Osteoblast (primary cell): ENCODE measurements at regions not wholly inside any gene's neighbourhood (a gene's known extent, or its start where the extent isn't known, plus 50 kb on each side); places are given as distances from the start of the nearest gene placed in this dataset.

Experiments used
- DNase-seq: peaks from one replicate; pipeline ENCODE4 v3.0.0; 2011; ENCODE audit warnings: low spot score, mixed read lengths; ENCODE audit not compliant: insufficient read length; ENCODE audit errors: missing footprints
- H2AFZ ChIP-seq: 2 replicates; pipeline ENCODE4 v1.6.0; 2011; ENCODE audit warnings: mild to moderate bottlenecking, low read length
- H3K27ac ChIP-seq: 2 replicates; pipeline ENCODE4 v1.5.1; 2011; ENCODE audit warnings: mild to moderate bottlenecking, low read depth, low read length, moderate library complexity
- H3K27me3 ChIP-seq: 2 replicates; pipeline ENCODE4 v1.6.0; 2012; ENCODE audit warnings: mild to moderate bottlenecking, control low read depth, inconsistent platforms, low read length, moderate library complexity; ENCODE audit not compliant: insufficient read depth
- H3K36me3 ChIP-seq: 2 replicates; pipeline ENCODE4 v1.5.1; 2011; ENCODE audit warnings: mild to moderate bottlenecking, low read length, control low read depth, moderate library complexity; ENCODE audit not compliant: insufficient read depth
- H3K4me1 ChIP-seq: 2 replicates; pipeline ENCODE4 v1.5.1; 2011; ENCODE audit warnings: mild to moderate bottlenecking, low read length, control low read depth, moderate library complexity; ENCODE audit not compliant: insufficient read depth
- H3K4me2 ChIP-seq: 2 replicates; pipeline ENCODE4 v1.6.0; 2011; ENCODE audit warnings: mild to moderate bottlenecking, low read length; ENCODE audit not compliant: insufficient read depth
- H3K4me3 ChIP-seq: fragments of 200-600 bp; sonication (generic); 3 replicates; pipeline ENCODE4 v1.5.1; 2012; ENCODE audit warnings: mild to moderate bottlenecking, low read length, inconsistent platforms; ENCODE audit not compliant: insufficient read depth
- H3K79me2 ChIP-seq: 2 replicates; pipeline ENCODE4 v1.6.0; 2012; ENCODE audit warnings: mild to moderate bottlenecking, low read length, control low read depth, inconsistent platforms; ENCODE audit not compliant: insufficient read depth
- H3K9me3 ChIP-seq: 2 replicates; pipeline ENCODE4 v1.5.1; 2011; ENCODE audit warnings: low read depth, low read length, control low read depth
- H4K20me1 ChIP-seq: 2 replicates; pipeline ENCODE4 v1.6.0; 2012; ENCODE audit warnings: mild to moderate bottlenecking, low read length, control low read depth; ENCODE audit not compliant: insufficient read depth
- CTCF ChIP-seq: IDR thresholded peaks from 2 replicates; pipeline ENCODE4 v1.5.1; 2011; ENCODE audit warnings: mild to moderate bottlenecking, low read depth, low read length, moderate library complexity; ENCODE audit errors: extremely low read depth

- Histone ChIP-seq H3K27me3 (no peaks in the 10 kb centered on the region), H3K4me1 (no peaks in the 10 kb centered on the region), H4K20me1 (no peaks in the 10 kb centered on the region), H2AFZ (no peak overlapping the region), H3K9me3 (no peaks in the 10 kb centered on the region), H3K4me2 (no peak overlapping the region), H3K27ac (no peak overlapping the region), H3K36me3 (no peaks in the 10 kb centered on the region), H3K4me3 (no peak overlapping the region), H3K79me2 (no peaks in the 10 kb centered on the region)
- no peak for TF ChIP-seq CTCF
- DNase-seq, result no peak
Measured at GRCh38 chr14:105873870-105874512, 347.6 kb downstream of the TMEM121 start.

- DNase-seq, result no peak
- Histone ChIP-seq H3K36me3 (no peaks in the 10 kb centered on the region), H3K4me1 (no peaks in the 10 kb centered on the region), H3K79me2 (no peaks in the 10 kb centered on the region), H3K4me2 (no peak overlapping the region), H3K9me3 (no peaks in the 10 kb centered on the region), H3K27ac (no peak overlapping the region), H4K20me1 (no peaks in the 10 kb centered on the region), H3K4me3 (no peak overlapping the region), H2AFZ (no peak overlapping the region), H3K27me3 (no peaks in the 10 kb centered on the region)
- TF ChIP-seq CTCF, result no peak
Measured at GRCh38 chr14:105876158-105876557, 349.8 kb downstream of the TMEM121 start.

DNA sequence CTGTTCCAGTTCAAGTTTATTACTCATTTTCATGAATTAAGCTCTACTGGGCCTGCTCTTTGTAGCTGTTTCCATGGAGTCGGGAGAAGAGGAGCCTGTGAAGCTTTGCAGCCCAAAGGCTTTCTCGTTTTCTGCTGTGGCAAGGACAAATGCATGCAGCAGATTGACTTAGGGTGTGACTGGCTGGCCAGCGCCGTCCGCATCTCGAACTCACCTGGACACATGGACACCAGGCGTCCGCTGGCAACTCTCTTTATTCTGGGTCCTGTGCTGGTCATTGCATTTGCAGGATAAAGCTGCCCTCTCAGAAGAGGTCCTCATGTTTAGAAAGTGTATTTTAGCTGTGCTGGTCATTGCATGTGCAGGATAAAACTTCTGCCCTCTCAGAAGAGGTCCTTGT is 350.4 kb downstream of the TMEM121 start:
- H3K4me1 ChIP-seq, result no peaks in the 10 kb centered on the region
- H2AFZ ChIP-seq, result no peak overlapping the region
- TF ChIP-seq CTCF, result no peak
- DNase-seq, result no peak
- no peak overlapping the region for H3K4me2 ChIP-seq
- H4K20me1 ChIP-seq, result no peaks in the 10 kb centered on the region
- no peak overlapping the region for H3K4me3 ChIP-seq
- no peaks in the 10 kb centered on the region for H3K36me3 ChIP-seq
- H3K9me3 ChIP-seq, result no peaks in the 10 kb centered on the region
- no peaks in the 10 kb centered on the region for H3K79me2 ChIP-seq
- no peak overlapping the region for H3K27ac ChIP-seq
- no peaks in the 10 kb centered on the region for H3K27me3 ChIP-seq

- H3K4me2 ChIP-seq, result no peak overlapping the region
- H3K27me3 ChIP-seq, result no peaks in the 10 kb centered on the region
- no peaks in the 10 kb centered on the region for H4K20me1 ChIP-seq
- H3K4me1 ChIP-seq, result no peaks in the 10 kb centered on the region
- H3K27ac ChIP-seq, result no peak overlapping the region
- no peak for DNase-seq
- no peaks in the 10 kb centered on the region for H3K9me3 ChIP-seq
- no peaks in the 10 kb centered on the region for H3K79me2 ChIP-seq
- H3K4me3 ChIP-seq, result no peak overlapping the region
- no peak overlapping the region for H2AFZ ChIP-seq
- H3K36me3 ChIP-seq, result no peaks in the 10 kb centered on the region
- no peak for TF ChIP-seq CTCF
Measured at GRCh38 chr14:105877645-105878044, 351.3 kb downstream of the TMEM121 start.
